Adrenal gland (tissue), 5 donors: ENCODE measurements at regions not wholly inside any gene's neighbourhood (a gene's known extent, or its start where the extent isn't known, plus 50 kb on each side); places are given as distances from the start of the nearest gene placed in this dataset.
"Not testable (repeated sequence)": the region's sequence is repeated elsewhere in the genome, so short reads cannot be mapped to it uniquely, and the experiment has no call there.

ENCODE experiments used
- POLR2A ChIP-seq, 2 donors: fragments of 450-650 bp; IDR thresholded peaks; one replicate each; pipeline ENCODE4 v1.6.1; 2017; ENCODE audit warnings: antibody characterized with exemption in 2 of 2, mild to moderate bottlenecking in 2 of 2, moderate library complexity in 1 of 2
- TF ChIP-seq, protein P1 (sequence below), 6 experiments: fragments of 450-650 bp in 4 of 6; fragments of 200-600 bp in 2 of 6; sonication (generic) in 1 of 6; IDR thresholded peaks; 1 replicate in 5 of 6; 2 replicates in 1 of 6; pipeline versions ENCODE4 v1.5.1 to v1.8.0; 2016 to 2021; ENCODE audit warnings: antibody characterized with exemption in 6 of 6, mild to moderate bottlenecking in 2 of 6, moderate library complexity in 1 of 6
- donor health status: DM: no; HTN: no; CAD: no.

DNA sequence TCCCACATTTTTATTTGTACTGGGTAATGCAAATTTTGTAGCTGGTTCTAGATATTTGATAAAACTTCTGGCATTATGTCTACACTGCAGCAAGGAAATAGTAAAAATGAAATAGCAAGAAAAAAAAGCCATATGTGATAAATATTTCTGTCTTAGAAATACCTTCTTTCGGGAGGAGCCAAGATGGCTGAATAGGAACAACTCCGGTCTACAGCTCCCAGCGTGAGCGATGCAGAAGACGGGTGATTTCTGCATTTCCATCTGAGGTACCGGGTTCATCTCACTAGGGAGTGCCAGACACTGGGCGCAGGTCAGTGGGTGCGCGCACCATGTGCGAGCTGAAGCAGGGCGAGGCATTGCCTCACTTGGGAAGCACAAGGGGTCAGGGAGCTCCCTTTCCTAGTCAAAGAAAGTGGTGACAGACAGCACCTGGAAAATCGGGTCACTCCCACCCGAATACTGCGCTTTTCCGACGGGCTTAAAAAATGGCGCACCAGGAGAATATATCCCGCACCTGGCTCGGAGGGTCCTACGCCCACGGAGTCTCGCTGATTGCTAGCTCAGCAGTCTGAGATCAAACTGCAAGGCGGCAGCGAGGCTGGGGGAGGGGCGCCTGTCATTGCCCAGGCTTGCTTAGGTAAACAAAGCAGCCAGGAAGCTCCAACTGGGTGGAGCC lies 461.4 kb downstream of the ZWINT start:
- TF ChIP-seq, protein P1, sequence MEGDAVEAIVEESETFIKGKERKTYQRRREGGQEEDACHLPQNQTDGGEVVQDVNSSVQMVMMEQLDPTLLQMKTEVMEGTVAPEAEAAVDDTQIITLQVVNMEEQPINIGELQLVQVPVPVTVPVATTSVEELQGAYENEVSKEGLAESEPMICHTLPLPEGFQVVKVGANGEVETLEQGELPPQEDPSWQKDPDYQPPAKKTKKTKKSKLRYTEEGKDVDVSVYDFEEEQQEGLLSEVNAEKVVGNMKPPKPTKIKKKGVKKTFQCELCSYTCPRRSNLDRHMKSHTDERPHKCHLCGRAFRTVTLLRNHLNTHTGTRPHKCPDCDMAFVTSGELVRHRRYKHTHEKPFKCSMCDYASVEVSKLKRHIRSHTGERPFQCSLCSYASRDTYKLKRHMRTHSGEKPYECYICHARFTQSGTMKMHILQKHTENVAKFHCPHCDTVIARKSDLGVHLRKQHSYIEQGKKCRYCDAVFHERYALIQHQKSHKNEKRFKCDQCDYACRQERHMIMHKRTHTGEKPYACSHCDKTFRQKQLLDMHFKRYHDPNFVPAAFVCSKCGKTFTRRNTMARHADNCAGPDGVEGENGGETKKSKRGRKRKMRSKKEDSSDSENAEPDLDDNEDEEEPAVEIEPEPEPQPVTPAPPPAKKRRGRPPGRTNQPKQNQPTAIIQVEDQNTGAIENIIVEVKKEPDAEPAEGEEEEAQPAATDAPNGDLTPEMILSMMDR (IDR thresholded peaks at IDR 0.05) = not testable (repeated sequence)
- TF ChIP-seq POLR2A (IDR thresholded peaks at IDR 0.05) = not testable (repeated sequence)
